Breast epithelium (tissue), 4 donors: ENCODE measurements at regions not wholly inside any gene's neighbourhood (a gene's known extent, or its start where the extent isn't known, plus 50 kb on each side); places are given as distances from the start of the nearest gene placed in this dataset.

Source experiments
- DNase-seq, 2 donors: peaks; one replicate each; pipeline ENCODE4 v3.0.0-alpha.2; 2019; ENCODE audit warnings: low spot score in 2 of 2
- H3K27ac ChIP-seq, 2 donors: fragments of 200-600 bp; sonication (generic) in 1 of 2; one replicate each; pipeline ENCODE4 v1.5.1; 2016 to 2019; ENCODE audit warnings: mild to moderate bottlenecking in 1 of 2
- H3K27me3 ChIP-seq, 2 donors: fragments of 200-600 bp; sonication (generic) in 1 of 2; one replicate each; pipeline versions ENCODE4 v1.5.1 to v1.6.0; 2017 to 2019; ENCODE audit warnings: control low read depth in 1 of 2, mild to moderate bottlenecking in 1 of 2
- H3K36me3 ChIP-seq: fragments of 200-600 bp; one replicate; pipeline ENCODE4 v1.5.1; 2019
- H3K4me1 ChIP-seq, 2 donors: fragments of 200-600 bp; sonication (generic); one replicate each; pipeline ENCODE4 v1.5.1; 2016 to 2019; ENCODE audit warnings: control low read depth in 1 of 2
- H3K4me3 ChIP-seq, 3 donors: fragments of 200-600 bp; sonication (generic); 1 replicate in 2 of 3; 2 replicates in 1 of 3; pipeline ENCODE4 v1.5.1; 2016 to 2019; ENCODE audit warnings: mild to moderate bottlenecking in 3 of 3, moderate library complexity in 2 of 3
- H3K9me3 ChIP-seq, 2 donors: fragments of 200-600 bp; sonication (generic) in 1 of 2; one replicate each; pipeline ENCODE4 v1.5.1; 2016 to 2019; ENCODE audit warnings: control low read depth in 1 of 2
- CTCF ChIP-seq, 3 donors: fragments of 450-650 bp; IDR thresholded peaks; one replicate each; pipeline ENCODE4 v1.5.1; 2016 to 2017; ENCODE audit warnings: antibody characterized with exemption in 3 of 3, mild to moderate bottlenecking in 3 of 3, moderate library complexity in 3 of 3
- POLR2A ChIP-seq: fragments of 450-650 bp; IDR thresholded peaks from one replicate; pipeline ENCODE4 v1.6.1; 2016; ENCODE audit warnings: antibody characterized with exemption, mild to moderate bottlenecking, moderate library complexity
- POLR2AphosphoS5 ChIP-seq, 3 donors: sonication (generic); formaldehyde crosslinking; IDR thresholded peaks; one replicate each; pipeline ENCODE4 v1.6.1; 2017; ENCODE audit warnings: antibody characterized with exemption in 3 of 3
- intact Hi-C: fragments of 100-400 bp; cut with DNase I; formaldehyde crosslinking; loops from one replicate; pipeline ENCODE4 v1.15.1; 2023; ENCODE audit warnings: low total_unique reads

GRCh38 chr1:232886271-232886670, 64.1 kb upstream of the NTPCR start:
- intact Hi-C loops: no loop called here
- Histone ChIP-seq H3K4me3 (no peak overlapping the region), H3K27me3 (no peaks in the 10 kb centered on the region), H3K27ac (no peak overlapping the region), H3K9me3 (no peaks in the 10 kb centered on the region), H3K4me1 (no peaks in the 10 kb centered on the region), H3K36me3 (no peaks in the 10 kb centered on the region)
- TF ChIP-seq CTCF (IDR thresholded peaks at IDR 0.05) (no peak), POLR2A (no peak), POLR2AphosphoS5 (IDR thresholded peaks at IDR 0.05) (no peak)
- DNase-seq: no peak

GRCh38 chr1:232890340-232890943, 60.0 kb upstream of the NTPCR start:
- H3K36me3 ChIP-seq: no peaks in the 10 kb centered on the region

DNA sequence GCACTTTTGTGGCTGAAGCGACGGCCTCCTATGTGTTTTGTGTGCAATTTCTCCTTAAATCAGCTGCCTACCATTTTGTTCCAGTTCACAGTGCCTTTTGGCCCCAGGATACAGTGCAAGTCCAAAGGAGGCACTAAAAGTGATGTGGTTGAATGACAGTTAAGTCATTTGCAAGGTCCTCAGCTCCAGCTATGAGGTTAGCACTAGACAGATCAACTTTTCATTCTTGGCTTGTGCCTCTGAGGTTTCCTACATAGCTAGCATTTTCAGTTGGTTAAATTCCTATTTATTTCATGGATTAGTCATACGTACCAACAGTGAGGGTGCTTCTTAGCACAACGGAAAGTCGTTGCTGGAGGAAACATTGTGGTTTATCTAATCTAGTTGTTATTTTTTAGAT, 59.3 kb upstream of the NTPCR start:
- Histone ChIP-seq H3K36me3 (no peaks in the 10 kb centered on the region), H3K27ac (no peak overlapping the region), H3K4me1 (no peaks in the 10 kb centered on the region), H3K27me3 (no peaks in the 10 kb centered on the region), H3K4me3 (no peak overlapping the region), H3K9me3 (peaks cover 0 to 7% of the 10 kb centered on the region in 2 donors)
- intact Hi-C loops: loop anchor here (5.0 kb wide), 1 partner anchor 1434 kb away; no protein-coding TSS in a partner anchor
- no peak for DNase-seq
- TF ChIP-seq POLR2A (no peak), CTCF (IDR thresholded peaks at IDR 0.05) (no peak)

More at GRCh38 chr1:232890340-232890943, 60.0 kb upstream of the NTPCR start:
- H3K4me1 ChIP-seq: no peaks in the 10 kb centered on the region
- peaks cover 0 to 7% of the 10 kb centered on the region in 2 donors for H3K9me3 ChIP-seq
- intact Hi-C loops: loop anchor here (5.0 kb wide), 1 partner anchor 1433 kb away; no protein-coding TSS in a partner anchor
- H3K4me3 ChIP-seq: no peak overlapping the region
- no peaks in the 10 kb centered on the region for H3K27me3 ChIP-seq
- TF ChIP-seq POLR2AphosphoS5 (IDR thresholded peaks at IDR 0.05): no peak
- no peak for DNase-seq
- H3K27ac ChIP-seq: no peak overlapping the region

- H3K36me3 ChIP-seq: no peaks in the 10 kb centered on the region
- H3K9me3 ChIP-seq: peaks cover 0 to 7% of the 10 kb centered on the region in 2 donors
- TF ChIP-seq POLR2A: no peak
- TF ChIP-seq POLR2AphosphoS5 (IDR thresholded peaks at IDR 0.05): no peak
- no peak for TF ChIP-seq CTCF (IDR thresholded peaks at IDR 0.05)
- no peaks in the 10 kb centered on the region for H3K27me3 ChIP-seq
- no peak for DNase-seq
- H3K4me1 ChIP-seq: no peaks in the 10 kb centered on the region
- intact Hi-C loops: loop anchor here (5.0 kb wide), 1 partner anchor 1434 kb away; no protein-coding TSS in a partner anchor
- no peak overlapping the region for H3K27ac ChIP-seq
- no peak overlapping the region for H3K4me3 ChIP-seq
These were observed 58.6 kb upstream of the NTPCR start for GRCh38 chr1:232891656-232892317.

DNA sequence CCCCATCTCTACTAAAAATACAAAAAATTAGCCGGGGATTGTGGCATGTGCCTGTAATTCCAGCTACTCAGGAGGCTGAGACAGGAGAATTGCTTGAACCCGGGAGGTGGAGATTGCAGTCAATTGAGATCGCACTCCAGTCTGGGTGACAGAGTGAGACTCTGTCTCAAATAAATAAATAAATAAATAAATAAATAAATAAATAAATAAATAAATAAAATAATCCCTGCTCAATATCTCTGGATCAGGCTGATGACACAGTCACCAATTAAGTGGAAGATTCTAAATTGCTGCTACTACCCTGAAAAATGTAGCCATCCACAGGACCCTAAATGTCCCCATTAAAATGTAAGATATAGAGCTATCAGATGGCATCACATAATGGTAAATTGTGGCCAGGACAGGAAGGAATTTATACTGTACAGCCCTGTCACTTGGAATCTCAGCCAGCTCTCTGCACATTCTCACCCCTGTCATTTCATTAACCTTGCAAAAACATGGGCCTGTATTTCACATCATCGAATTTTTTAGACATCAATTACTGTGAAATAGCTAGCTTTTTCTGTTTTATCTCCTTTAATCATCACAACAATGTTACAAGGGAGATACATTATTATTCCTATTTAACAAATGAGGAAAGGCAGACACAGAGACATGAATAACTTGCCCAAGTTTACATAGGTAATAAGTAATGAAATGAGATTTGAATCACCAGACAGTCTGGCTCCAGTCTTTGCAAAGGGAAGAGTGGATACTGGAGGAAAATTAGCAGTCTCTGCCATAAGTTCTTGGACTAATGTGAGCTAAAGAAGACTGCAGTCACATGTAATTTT, 56.7 kb upstream of the NTPCR start:
- no peaks in the 10 kb centered on the region for H3K36me3 ChIP-seq
- TF ChIP-seq POLR2AphosphoS5 (IDR thresholded peaks at IDR 0.05) (no peak), CTCF (IDR thresholded peaks at IDR 0.05) (no peak), POLR2A (no peak)
- no peak for DNase-seq
- no peak overlapping the region for H3K4me3 ChIP-seq
- intact Hi-C loops: loop anchor here (5.0 kb wide), 1 partner anchor 1436 kb away; no protein-coding TSS in a partner anchor
- H3K9me3 ChIP-seq: peaks cover 0 to 7% of the 10 kb centered on the region in 2 donors
- no peaks in the 10 kb centered on the region for H3K27me3 ChIP-seq
- no peaks in the 10 kb centered on the region for H3K4me1 ChIP-seq
- H3K27ac ChIP-seq: no peak overlapping the region
